IMR-90 (cell line): ENCODE measurements at regions not wholly inside any gene's neighbourhood (a gene's known extent, or its start where the extent isn't known, plus 50 kb on each side); places are given as distances from the start of the nearest gene placed in this dataset.

Experiments used
- ATAC-seq: fragments of 200-7000 bp; cut with Tn5 transposase; 2 replicates; pipeline ENCODE4 v1.9.1; 2020; ENCODE audit warnings: low read depth, mild to moderate bottlenecking, moderate library complexity
- BruUV-seq: library from RNA; stranded (reverse); fragments of 400-500 nt; replicated peaks from 2 replicates; lab custom pipeline; 2021; lab: Mats Ljungman, UMichigan
- CTCF ChIA-PET: fragments of 300-600 bp; formaldehyde crosslinking; extraction: SDS; loops from one replicate; lab custom pipeline; 2021; ENCODE audit warnings: antibody characterized with exemption; lab: Yijun Ruan, JAX
- POLR2A ChIA-PET: fragments of 300-600 bp; sonication (Branson Sonifier 250); formaldehyde crosslinking; loops from one replicate; lab custom pipeline; 2022; ENCODE audit warnings: antibody characterized with exemption; ENCODE audit not compliant: unreplicated experiment; lab: Charles Lee
- DNase-seq: peaks from one replicate; pipeline ENCODE4 v3.0.0; 2013
- H2AFZ ChIP-seq: replicated peaks from 2 replicates; pipeline ENCODE3; 2013; ENCODE audit warnings: low read length, mild to moderate bottlenecking; ENCODE audit not compliant: poor library complexity
- H2AK5ac ChIP-seq: 2 replicates; pipeline ENCODE4 v1.6.1; 2013; ENCODE audit warnings: low read depth, low read length, inconsistent platforms
- H2AK9ac ChIP-seq: replicated peaks from 2 replicates; pipeline ENCODE3; 2013; ENCODE audit warnings: mild to moderate bottlenecking, low read depth, low read length, moderate library complexity; ENCODE audit not compliant: poor library complexity
- H2BK120ac ChIP-seq: 2 replicates; pipeline ENCODE4 v1.6.1; 2013; ENCODE audit warnings: low read depth, low read length, inconsistent platforms
- H2BK15ac ChIP-seq: 3 replicates; pipeline ENCODE4 v1.6.1; 2013; ENCODE audit warnings: low read depth, low read length, inconsistent platforms
- H2BK20ac ChIP-seq: 2 replicates; pipeline ENCODE4 v1.6.1; 2013; ENCODE audit warnings: low read depth, mild to moderate bottlenecking, inconsistent platforms, low read length, moderate library complexity
- H2BK5ac ChIP-seq: 2 replicates; pipeline ENCODE4 v1.6.1; 2013; ENCODE audit warnings: mild to moderate bottlenecking, low read depth, low read length, inconsistent platforms; ENCODE audit not compliant: poor library complexity, severe bottlenecking
- H3K14ac ChIP-seq: replicated peaks from 2 replicates; pipeline ENCODE4 v1.6.1; 2013; ENCODE audit warnings: low read depth, low read length, inconsistent platforms
- H3K18ac ChIP-seq: 2 replicates; pipeline ENCODE4 v1.6.1; 2013; ENCODE audit warnings: low read depth, low read length, control low read depth
- H3K23ac ChIP-seq: 2 replicates; pipeline ENCODE4 v1.6.1; 2013; ENCODE audit warnings: low read depth, low read length, inconsistent platforms
- H3K27ac ChIP-seq: 2 replicates; pipeline ENCODE4 v1.5.1; 2013; ENCODE audit warnings: mild to moderate bottlenecking, control low read depth, low read length; ENCODE audit not compliant: insufficient read depth
- H3K27me3 ChIP-seq: 2 replicates; pipeline ENCODE4 v1.6.1; 2013; ENCODE audit warnings: low read length; ENCODE audit not compliant: control insufficient read depth, insufficient read depth
- H3K36me3 ChIP-seq: 2 replicates; pipeline ENCODE4 v1.6.1; 2013; ENCODE audit warnings: low read length, mixed read lengths; ENCODE audit not compliant: control insufficient read depth, insufficient read depth
- H3K4ac ChIP-seq: 2 replicates; pipeline ENCODE4 v1.6.1; 2013; ENCODE audit warnings: low read depth, low read length, inconsistent platforms
- H3K4me1 ChIP-seq: 2 replicates; pipeline ENCODE4 v1.6.1; 2013; ENCODE audit warnings: low read length, mixed read lengths; ENCODE audit not compliant: control insufficient read depth, insufficient read depth
- H3K4me2 ChIP-seq: 2 replicates; pipeline ENCODE4 v1.6.1; 2013; ENCODE audit warnings: low read depth, mild to moderate bottlenecking, control low read depth, low read length, moderate library complexity
- H3K4me3 ChIP-seq: 2 replicates; pipeline ENCODE4 v1.5.1; 2013; ENCODE audit warnings: low read depth, mild to moderate bottlenecking, control low read depth, low read length, moderate library complexity; ENCODE audit not compliant: insufficient read depth
- H3K56ac ChIP-seq: 2 replicates; pipeline ENCODE4 v1.6.1; 2013; ENCODE audit warnings: low read length, inconsistent platforms; ENCODE audit not compliant: insufficient read depth; ENCODE audit errors: extremely low read depth
- H3K79me1 ChIP-seq, 2 experiments: 2 replicates each; pipeline ENCODE4 v1.6.1; 2013; ENCODE audit warnings: low read length in 2 of 2, inconsistent platforms in 1 of 2, low read depth in 1 of 2
- H3K9ac ChIP-seq: 2 replicates; pipeline ENCODE4 v1.6.1; 2013; ENCODE audit warnings: low read depth, low read length, control low read depth
- H3K9me1 ChIP-seq: 2 replicates; pipeline ENCODE4 v1.6.1; 2013; ENCODE audit warnings: low read length, inconsistent platforms; ENCODE audit not compliant: insufficient read depth
- H3K9me3 ChIP-seq: 2 replicates; pipeline ENCODE4 v1.6.1; 2013; ENCODE audit warnings: low read length; ENCODE audit not compliant: control insufficient read depth, insufficient read depth
- H4K20me1 ChIP-seq: 2 replicates; pipeline ENCODE4 v1.6.1; 2013; ENCODE audit warnings: low read length, inconsistent platforms; ENCODE audit not compliant: insufficient read depth
- H4K5ac ChIP-seq: 2 replicates; pipeline ENCODE4 v1.6.1; 2013; ENCODE audit warnings: mild to moderate bottlenecking, low read depth, low read length, control low read depth
- H4K8ac ChIP-seq, 2 experiments: 2 replicates each; pipeline ENCODE4 v1.6.1; 2013; ENCODE audit warnings: low read depth in 2 of 2, low read length in 2 of 2, control low read depth in 1 of 2, inconsistent platforms in 1 of 2
- H4K91ac ChIP-seq: 2 replicates; pipeline ENCODE4 v1.6.1; 2013; ENCODE audit warnings: low read depth, low read length, inconsistent platforms; ENCODE audit not compliant: insufficient read depth
- BHLHE40 ChIP-seq: fragments of 150-350 bp; IDR thresholded peaks from 2 replicates; pipeline ENCODE4 v1.6.1; 2016; ENCODE audit warnings: mild to moderate bottlenecking, low read depth, low read length
- CEBPB ChIP-seq: IDR thresholded peaks from 2 replicates; pipeline ENCODE4 v1.6.1; 2012; ENCODE audit warnings: low read depth, low read length, improper control_type of control experiment
- CHD1 ChIP-seq: IDR thresholded peaks from 2 replicates; pipeline ENCODE4 v1.6.1; 2012; ENCODE audit warnings: low read depth, low read length, improper control_type of control experiment
- CTCF ChIP-seq: conservative IDR thresholded peaks from 2 replicates; pipeline ENCODE4 v1.5.1; 2012; ENCODE audit warnings: mild to moderate bottlenecking, low read depth, low read length, improper control_type of control experiment
- FOS ChIP-seq: fragments of 150-350 bp; IDR thresholded peaks from 2 replicates; pipeline ENCODE4 v1.6.1; 2016; ENCODE audit warnings: low read depth, low read length
- MAZ ChIP-seq: IDR thresholded peaks from 2 replicates; pipeline ENCODE4 v1.6.1; 2012; ENCODE audit warnings: low read depth, mild to moderate bottlenecking, low read length, improper control_type of control experiment, moderate library complexity, borderline replicate concordance
- MXI1 ChIP-seq: IDR thresholded peaks from 2 replicates; pipeline ENCODE4 v1.6.1; 2012; ENCODE audit warnings: low read depth, mild to moderate bottlenecking, low read length, moderate library complexity, borderline replicate concordance
- NFE2L2 ChIP-seq: fragments of 150-350 bp; IDR thresholded peaks from 2 replicates; pipeline ENCODE4 v1.6.1; 2016; ENCODE audit warnings: low read depth, mild to moderate bottlenecking, low read length
- POLR2A ChIP-seq: IDR thresholded peaks from 2 replicates; pipeline ENCODE4 v1.6.1; 2012; ENCODE audit warnings: mild to moderate bottlenecking, low read depth, low read length
- RCOR1 ChIP-seq: IDR thresholded peaks from 2 replicates; pipeline ENCODE4 v1.6.1; 2012; ENCODE audit warnings: mild to moderate bottlenecking, low read length, improper control_type of control experiment; ENCODE audit not compliant: insufficient replicate concordance
- RFX5 ChIP-seq: IDR thresholded peaks from 2 replicates; pipeline ENCODE4 v1.8.0; 2012; ENCODE audit warnings: low read depth, mild to moderate bottlenecking, low read length, moderate library complexity
- SMC3 ChIP-seq: fragments of 150-350 bp; IDR thresholded peaks from 2 replicates; pipeline ENCODE4 v1.6.1; 2016; ENCODE audit warnings: low read depth, mild to moderate bottlenecking, antibody characterized with exemption, low read length, moderate library complexity
- WGBS, 2 experiments: methylation state at CpG; one replicate each; pipeline versions ENCODE4 v1.1.5 to v1.1.7; 2013; ENCODE audit warnings: missing lambda C conversion rate in 2 of 2; ENCODE audit not compliant: insufficient read length in 1 of 2; ENCODE audit errors: extremely low coverage in 2 of 2; 5-methylcytosine and 5-hydroxymethylcytosine counted together
- dilution Hi-C: fragments of 300-500 bp; cut with HindIII; formaldehyde crosslinking; loops from one replicate; pipeline ENCODE4 v1.14.3; 2018; ENCODE audit warnings: low sequenced_read_pairs; ENCODE audit not compliant: unreplicated experiment
- in situ Hi-C: fragments of 300-500 bp; cut with MboI; formaldehyde crosslinking; loops from 3 replicates; pipeline ENCODE4 v1.14.3; 2019; ENCODE audit warnings: low sequenced_read_pairs, inconsistent platforms, mixed read lengths
- intact Hi-C: fragments of 100-400 bp; cut with micrococcal nuclease; formaldehyde crosslinking; loops from 2 replicates; pipeline ENCODE4 v1.10.0; 2022
- TF ChIP-seq, protein P1 (sequence below): fragments of 150-350 bp; IDR thresholded peaks from 2 replicates; pipeline ENCODE4 v1.6.1; 2017; ENCODE audit warnings: mild to moderate bottlenecking, antibody characterized with exemption, low read length, low read depth

DNA sequence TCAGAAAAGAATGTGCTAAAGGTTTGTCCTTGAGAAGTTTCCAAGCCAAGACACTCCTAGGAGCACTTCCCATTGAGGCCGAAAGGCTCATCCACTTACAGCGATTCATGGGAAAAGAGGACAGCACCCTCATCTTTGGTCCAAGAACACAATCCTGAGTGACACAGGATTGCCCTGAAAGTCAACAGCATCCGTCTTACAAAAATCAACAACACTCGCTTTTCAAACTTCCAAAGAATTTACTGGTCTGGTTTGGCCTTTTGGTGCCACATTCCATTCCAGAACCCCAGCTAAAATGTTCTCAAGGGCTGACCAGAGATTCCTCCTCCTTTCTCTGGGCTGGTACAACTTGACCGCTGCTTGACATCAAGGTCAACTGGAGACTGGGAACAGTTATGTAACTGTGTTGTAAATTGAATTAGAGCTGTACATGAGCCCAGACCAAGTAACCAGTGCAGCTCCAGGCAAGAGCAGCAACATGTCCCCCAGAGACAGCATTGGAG is 415.8 kb upstream of the PIK3R1 start:
- in situ Hi-C loops (loop anchor here (25.0 kb wide), 1 partner anchor 562 kb away; no protein-coding TSS in a partner anchor), dilution Hi-C loops (no loop called here), intact Hi-C loops (no loop called here)
- Histone ChIP-seq H2AK9ac (no peak overlapping the region), H2BK120ac (no peak overlapping the region), H3K9me1 (no peaks in the 10 kb centered on the region), H3K27me3 (no peaks in the 10 kb centered on the region), H3K56ac (no peak overlapping the region), H3K18ac (no peak overlapping the region), H2AK5ac (no peak overlapping the region), H3K14ac (no peak overlapping the region), H2BK5ac (no peak overlapping the region), H4K20me1 (no peaks in the 10 kb centered on the region), H2BK20ac (no peak overlapping the region), H3K79me1 (no peaks in the 10 kb centered on the region), H4K8ac (no peak overlapping the region), H3K36me3 (no peaks in the 10 kb centered on the region), H3K4me1 (no peaks in the 10 kb centered on the region), H3K27ac (no peak overlapping the region), H3K4me3 (no peak overlapping the region), H3K9ac (no peak overlapping the region), H3K9me3 (peaks cover 4% of the 10 kb centered on the region), H3K4me2 (no peak overlapping the region), H3K4ac (no peak overlapping the region), H3K23ac (no peak overlapping the region), H2AFZ (no peak overlapping the region), H4K5ac (no peak overlapping the region), H4K91ac (no peak overlapping the region), H2BK15ac (no peak overlapping the region)
- TF ChIP-seq, protein P1, sequence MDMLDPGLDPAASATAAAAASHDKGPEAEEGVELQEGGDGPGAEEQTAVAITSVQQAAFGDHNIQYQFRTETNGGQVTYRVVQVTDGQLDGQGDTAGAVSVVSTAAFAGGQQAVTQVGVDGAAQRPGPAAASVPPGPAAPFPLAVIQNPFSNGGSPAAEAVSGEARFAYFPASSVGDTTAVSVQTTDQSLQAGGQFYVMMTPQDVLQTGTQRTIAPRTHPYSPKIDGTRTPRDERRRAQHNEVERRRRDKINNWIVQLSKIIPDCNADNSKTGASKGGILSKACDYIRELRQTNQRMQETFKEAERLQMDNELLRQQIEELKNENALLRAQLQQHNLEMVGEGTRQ, result no peak
- TF ChIP-seq MXI1 (no peak), SMC3 (no peak), RFX5 (no peak), CTCF (no peak), NFE2L2 (no peak), CEBPB (no peak), BHLHE40 (no peak), FOS (no peak), POLR2A (no peak), MAZ (no peak), RCOR1 (no peak), CHD1 (no peak)
- no peak for DNase-seq
- WGBS, 2 experiments, result 90% methylated on average over 2 of the region's 5 CpGs; no CpG with 5 or more reads in 1 of the 2 experiments
- no peak for ATAC-seq
- ChIA-PET POLR2A (no interaction called here), CTCF (no interaction called here)
- no TSS peak for BruUV-seq
